Epithelial cell of proximal tubule (primary cell): ENCODE measurements at regions not wholly inside any gene's neighbourhood (a gene's known extent, or its start where the extent isn't known, plus 50 kb on each side); places are given as distances from the start of the nearest gene placed in this dataset.

ENCODE experiments used
- DNase-seq: peaks from one replicate; pipeline ENCODE4 v3.0.0-alpha.2; 2011; ENCODE audit warnings: low read depth
- H3K4me3 ChIP-seq: 2 replicates; pipeline ENCODE4 v1.5.1; 2011; ENCODE audit warnings: low read depth, mild to moderate bottlenecking, low read length
- CTCF ChIP-seq: conservative IDR thresholded peaks from 2 replicates; pipeline ENCODE4 v1.5.1; 2012; ENCODE audit warnings: low read depth, mild to moderate bottlenecking, low read length

- H3K4me3 ChIP-seq, result no peak overlapping the region
Measured at GRCh38 chr15:29337156-29337959, 67.7 kb upstream of the NSMCE3 start.

GRCh38 chr15:29334544-29334943 lies 64.9 kb upstream of the NSMCE3 start:
- DNase-seq, result no peak
- no peak for TF ChIP-seq CTCF
- H3K4me3 ChIP-seq, result no peak overlapping the region

More at GRCh38 chr15:29337156-29337959, 67.7 kb upstream of the NSMCE3 start:
- no peak for TF ChIP-seq CTCF
- DNase-seq, result no peak

- no peak for DNase-seq
- H3K4me3 ChIP-seq, result no peak overlapping the region
- no peak for TF ChIP-seq CTCF
Measured at GRCh38 chr15:29333261-29333660, 63.6 kb upstream of the NSMCE3 start.

GRCh38 chr15:29331669-29332068 lies 62.0 kb upstream of the NSMCE3 start:
- TF ChIP-seq CTCF, result no peak
- no peak overlapping the region for H3K4me3 ChIP-seq

GRCh38 chr15:29331071-29331470 lies 61.4 kb upstream of the NSMCE3 start:
- no peak for DNase-seq
- TF ChIP-seq CTCF, result no peak

More at GRCh38 chr15:29331669-29332068, 62.0 kb upstream of the NSMCE3 start:
- DNase-seq, result no peak

GRCh38 chr15:29324746-29325145 lies 55.1 kb upstream of the NSMCE3 start:
- no peak for DNase-seq
- H3K4me3 ChIP-seq, result no peak overlapping the region
- TF ChIP-seq CTCF, result no peak

More at GRCh38 chr15:29331071-29331470, 61.4 kb upstream of the NSMCE3 start:
- no peak overlapping the region for H3K4me3 ChIP-seq

GRCh38 chr15:29323557-29323956 lies 53.9 kb upstream of the NSMCE3 start:
- TF ChIP-seq CTCF, result no peak
- no peak for DNase-seq
- no peak overlapping the region for H3K4me3 ChIP-seq
